GM21723 (cell line): ENCODE measurements at regions not wholly inside any gene's neighbourhood (a gene's known extent, or its start where the extent isn't known, plus 50 kb on each side); places are given as distances from the start of the nearest gene placed in this dataset.
A peak's percentile ranks its signal among the peaks of the same experiment; 100 is the strongest.

Experiments
- ATAC-seq: cut with Tn5 transposase; IDR thresholded peaks from one replicate; pipeline ENCODE4 v1.9.1; 2021; ENCODE audit warnings: mild to moderate bottlenecking, moderate library complexity; ENCODE audit not compliant: unreplicated experiment

DNA sequence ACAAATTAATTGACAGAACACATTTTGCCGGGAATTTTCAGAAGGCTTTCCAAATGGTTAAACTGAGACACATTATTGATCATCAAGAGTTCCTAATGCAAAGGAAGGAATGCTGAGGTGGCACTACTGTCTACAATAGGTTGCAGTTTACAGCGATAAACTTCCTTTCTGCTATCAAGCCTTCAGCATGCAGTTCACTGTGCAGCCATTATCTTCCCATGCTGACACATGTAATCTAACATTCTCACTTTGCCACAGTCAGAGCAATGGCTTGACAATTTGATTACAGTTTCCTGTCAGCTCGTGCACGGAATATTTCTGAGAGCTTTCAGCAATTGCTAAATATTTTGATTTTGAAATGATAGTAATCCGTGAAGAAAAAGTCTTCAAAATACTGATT lies 166.9 kb upstream of the PRMT6 start:
- no peak for ATAC-seq

DNA sequence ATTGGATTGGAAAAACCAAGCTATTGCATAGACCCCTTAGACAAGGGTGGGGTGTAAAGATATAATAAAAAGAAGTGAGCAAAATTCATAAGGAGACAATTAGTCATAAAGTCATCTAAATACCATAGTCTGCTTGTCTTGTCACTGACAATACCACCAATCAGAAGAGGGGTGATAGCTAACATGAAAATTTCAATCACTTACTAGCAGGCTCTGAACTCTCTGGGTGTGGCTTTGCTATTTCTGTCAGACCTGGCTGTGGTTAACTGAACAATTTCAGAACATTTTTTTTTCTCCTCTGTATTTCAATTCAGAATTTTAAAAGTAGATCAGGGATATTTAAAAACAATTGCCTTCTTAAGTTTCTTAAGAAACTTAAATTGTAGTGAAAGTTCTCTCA lies 158.5 kb upstream of the PRMT6 start:
- ATAC-seq: no peak

DNA sequence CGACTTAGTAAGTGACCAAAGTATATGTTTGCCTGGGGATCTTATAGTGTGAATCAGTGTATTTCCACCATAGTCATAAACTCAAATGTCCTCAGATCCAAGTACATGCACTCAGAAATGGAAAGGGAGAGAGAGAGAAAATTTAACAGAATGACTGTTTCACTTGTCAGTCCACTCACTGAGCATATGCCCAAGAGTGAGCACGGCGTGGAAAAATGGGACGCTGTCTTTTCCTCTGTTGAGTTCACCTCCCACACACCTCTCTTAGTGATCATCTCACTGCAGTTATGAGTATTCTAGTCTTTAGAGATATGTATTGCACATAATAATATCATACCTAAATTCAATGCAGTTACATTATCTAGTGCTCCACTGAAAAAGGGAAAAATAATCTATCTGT lies 156.8 kb upstream of the PRMT6 start:
- no peak for ATAC-seq

DNA sequence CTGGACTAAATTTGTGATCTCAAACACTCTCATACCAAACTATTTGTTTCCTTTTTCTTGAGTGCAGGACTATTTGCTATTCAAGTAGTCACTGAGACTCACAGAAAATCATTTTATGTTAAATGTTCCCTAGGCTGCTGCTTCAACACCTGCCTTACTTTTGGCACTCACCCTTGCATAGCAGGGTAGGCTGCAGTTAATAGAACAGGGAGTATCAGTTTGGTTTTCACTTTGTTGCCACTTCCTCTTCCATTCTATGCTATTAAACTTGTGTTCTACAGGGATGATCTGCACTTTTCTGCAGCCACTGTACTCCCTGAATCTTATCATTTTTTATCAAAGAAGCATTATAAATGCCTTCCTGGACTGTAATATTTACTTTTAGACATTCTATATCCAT lies 148.7 kb upstream of the PRMT6 start:
- peak; percentile 100 for ATAC-seq

DNA sequence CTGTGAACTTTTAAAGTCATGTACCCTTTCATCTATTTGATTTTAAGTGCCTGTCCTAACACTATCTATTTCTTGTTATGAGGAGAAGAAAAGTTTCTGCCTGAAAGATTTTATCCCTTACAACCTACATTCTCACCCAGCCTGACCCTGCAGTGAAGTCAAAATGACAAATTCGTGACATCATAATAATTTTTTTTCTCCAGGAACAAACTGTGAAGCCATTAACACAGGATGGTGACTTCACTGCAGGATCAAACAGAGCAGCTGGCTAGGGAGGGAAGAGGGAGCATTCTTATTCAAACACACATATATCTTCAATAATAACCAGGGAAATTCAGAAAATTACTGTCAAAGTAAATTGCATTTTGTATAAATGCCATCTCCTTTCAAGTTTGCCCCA lies 147.8 kb upstream of the PRMT6 start:
- no peak for ATAC-seq

DNA sequence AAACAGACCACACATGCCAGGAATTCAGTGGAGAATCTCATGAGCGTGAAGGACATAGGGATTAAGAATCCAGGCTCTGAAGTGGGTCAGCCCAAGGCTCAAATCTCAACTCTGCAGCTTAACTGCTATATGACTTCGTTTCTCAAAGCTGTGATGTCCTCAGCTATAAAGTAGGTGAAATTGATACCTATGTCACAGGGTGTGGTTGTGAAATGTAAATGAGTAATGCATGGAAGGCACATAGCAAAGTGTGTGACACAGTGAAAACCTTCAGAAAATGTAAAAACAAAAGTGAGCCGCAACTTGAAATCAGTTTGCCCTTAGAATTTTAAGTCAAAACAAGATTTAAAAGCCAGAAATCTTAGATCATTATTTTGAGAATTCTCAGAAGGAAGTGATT lies 145.7 kb upstream of the PRMT6 start:
- no peak for ATAC-seq

DNA sequence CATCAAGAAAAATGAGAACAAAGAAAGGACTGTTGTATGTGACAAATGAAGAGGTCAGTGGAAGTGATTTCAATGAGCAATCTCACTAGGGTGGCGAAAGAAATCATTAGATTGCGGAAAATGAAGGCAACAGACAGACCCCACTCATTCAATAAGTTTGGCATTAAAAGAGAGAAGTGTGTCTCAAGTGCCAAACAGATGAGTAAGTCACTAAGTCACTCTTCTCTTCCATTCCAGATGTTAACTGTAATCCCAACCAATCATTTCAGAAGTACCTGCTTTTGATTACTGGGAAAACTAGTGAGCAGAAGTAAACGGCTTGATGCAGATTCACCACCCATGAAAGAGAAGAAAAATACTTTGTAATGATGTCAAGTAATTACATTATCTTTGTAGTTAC lies 144.3 kb upstream of the PRMT6 start:
- ATAC-seq: no peak

DNA sequence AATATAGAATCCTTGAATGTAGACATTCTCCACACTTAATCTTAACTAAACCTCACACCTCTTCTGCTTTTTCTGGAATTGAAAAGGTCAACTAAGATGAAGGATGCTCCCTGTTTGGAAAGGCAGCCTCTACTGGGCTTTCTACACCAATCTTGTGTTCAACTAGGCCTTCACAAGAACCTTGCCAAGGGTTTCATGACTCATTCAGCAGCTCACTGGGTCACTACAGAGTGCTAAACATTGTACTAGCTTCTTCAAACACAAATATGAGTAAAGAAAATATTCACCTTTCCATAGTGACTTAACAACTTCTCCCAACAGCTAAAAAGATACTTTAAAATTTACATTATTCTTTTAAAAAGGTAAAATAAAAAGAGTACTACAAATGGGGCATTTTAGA lies 135.3 kb upstream of the PRMT6 start:
- ATAC-seq: no peak

DNA sequence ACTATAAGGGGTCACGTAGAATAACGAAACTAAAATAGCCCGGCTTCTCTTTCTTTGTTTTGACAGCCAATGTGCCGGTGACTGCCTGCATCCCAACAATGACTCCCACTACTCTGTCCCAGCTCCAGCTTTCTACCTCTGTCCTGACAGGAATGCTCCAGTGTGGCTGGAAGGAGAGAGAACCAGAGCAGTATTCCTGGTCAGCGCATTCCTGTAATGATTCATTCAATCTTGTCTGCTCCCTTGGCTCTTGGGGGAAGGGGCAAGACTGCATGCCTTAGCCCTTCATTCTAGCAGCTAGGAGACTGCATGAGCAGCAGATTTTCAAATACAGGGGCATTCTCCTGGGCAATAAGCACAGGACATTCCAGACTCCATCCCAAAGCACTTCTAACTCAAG lies 132.1 kb upstream of the PRMT6 start:
- ATAC-seq: no peak

DNA sequence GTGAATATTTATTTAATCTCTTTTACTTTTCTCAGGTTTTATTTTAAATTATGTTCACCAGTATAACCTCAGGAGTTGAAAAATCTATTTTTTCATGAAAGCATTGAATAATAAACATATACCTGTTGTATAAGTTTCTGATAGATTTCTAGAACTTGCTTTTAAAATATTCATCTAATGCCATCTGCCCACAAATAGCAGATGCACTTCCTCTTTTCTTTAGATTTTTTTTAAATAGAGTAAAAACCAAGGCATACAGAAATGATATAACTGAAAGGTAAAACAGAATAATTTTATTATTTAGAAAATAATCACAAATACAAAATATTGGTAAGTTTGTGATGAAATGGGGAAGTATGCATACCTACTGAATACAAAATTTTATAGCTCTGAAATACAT lies 130.7 kb upstream of the PRMT6 start:
- no peak for ATAC-seq

DNA sequence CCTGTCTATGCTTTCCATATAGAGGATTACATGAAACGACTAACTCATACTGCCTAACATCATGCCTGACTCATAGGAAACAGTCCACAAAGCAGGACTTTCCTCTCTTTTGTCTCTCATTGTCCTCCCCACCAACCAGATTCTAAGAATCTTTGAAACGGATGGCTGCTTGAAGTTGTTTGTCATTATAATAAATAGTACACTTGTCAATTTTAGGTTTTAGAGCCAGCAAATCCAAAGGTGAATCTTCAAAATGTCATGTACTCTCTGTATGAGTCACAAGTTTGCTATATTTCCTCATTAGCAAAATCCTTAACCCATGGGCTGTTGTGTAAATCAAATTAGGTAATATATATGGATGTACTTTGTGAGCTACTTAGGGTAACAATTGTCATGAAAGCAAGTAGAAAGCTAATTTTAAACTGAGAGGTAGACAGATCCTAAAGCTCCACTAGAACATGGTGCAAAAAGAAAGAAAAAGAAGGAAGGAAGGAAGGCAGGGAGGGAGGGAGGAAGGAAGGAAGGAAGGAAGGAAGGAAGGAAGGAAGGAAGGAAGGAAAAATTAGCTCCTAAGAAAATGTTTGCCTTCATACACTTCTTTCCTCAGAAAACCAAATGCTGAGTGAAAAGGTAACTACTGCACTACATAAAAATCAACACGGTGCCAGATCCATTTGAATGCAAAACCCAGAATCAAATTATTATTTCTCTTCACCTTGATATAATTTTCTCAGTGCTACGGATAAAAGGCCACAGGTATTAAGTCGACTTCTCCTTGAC lies 129.5 kb upstream of the PRMT6 start:
- no peak for ATAC-seq

DNA sequence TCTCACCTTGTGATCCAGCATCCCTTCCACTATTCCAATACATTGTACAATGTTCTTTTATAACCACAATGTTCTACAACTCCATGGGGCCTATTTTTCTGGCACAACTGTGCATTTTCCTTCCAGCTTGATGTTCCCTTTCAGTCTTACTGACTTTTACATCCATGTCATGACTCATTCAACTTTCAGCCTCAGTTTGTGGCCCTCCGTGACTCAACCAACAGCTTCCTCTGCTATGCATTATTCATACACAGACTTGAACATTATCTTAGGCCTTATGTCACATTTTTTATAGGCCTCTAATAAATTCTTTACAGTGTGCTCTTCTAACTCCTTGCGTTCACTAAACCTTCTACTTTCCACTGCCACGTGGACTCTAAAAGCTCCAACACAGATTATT lies 119.4 kb upstream of the PRMT6 start:
- no peak for ATAC-seq

DNA sequence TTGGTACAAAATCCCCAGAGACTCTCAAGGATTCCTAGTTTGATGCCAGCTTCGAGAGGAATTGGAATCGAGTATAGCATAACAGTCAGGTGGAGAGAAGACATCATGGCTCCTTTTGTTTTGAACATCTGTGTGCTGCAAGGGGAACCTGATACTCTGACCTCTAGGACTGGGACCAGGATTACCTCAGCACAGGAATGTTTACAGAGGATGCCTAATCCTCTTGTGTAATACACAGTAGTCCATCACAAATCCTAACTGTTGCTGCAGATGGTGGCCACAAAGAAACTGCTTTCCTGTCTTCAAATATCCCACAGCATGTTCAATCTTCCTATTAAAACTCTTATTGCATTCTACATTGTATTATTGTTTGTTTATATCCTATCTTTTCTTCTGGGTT lies 111.8 kb upstream of the PRMT6 start:
- ATAC-seq: no peak

DNA sequence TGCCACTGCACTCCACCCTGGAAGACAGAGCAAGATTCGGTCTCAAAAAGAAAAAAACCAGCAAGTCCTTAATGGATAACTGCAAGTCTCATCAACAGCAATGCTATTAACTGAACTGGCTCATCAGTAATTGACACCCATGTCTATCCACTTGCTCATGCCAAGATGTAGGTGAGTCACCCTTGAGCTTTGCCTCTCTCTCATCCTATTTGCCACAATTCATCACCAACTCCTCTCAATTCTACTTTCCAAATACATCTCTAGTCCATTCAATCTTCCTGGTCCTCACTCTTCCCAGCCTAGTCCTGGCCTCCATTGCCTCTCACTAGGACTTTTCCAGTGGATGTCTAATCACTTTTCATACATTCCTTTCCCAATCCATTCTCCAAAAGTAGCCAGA lies 103.7 kb upstream of the PRMT6 start:
- ATAC-seq: no peak

DNA sequence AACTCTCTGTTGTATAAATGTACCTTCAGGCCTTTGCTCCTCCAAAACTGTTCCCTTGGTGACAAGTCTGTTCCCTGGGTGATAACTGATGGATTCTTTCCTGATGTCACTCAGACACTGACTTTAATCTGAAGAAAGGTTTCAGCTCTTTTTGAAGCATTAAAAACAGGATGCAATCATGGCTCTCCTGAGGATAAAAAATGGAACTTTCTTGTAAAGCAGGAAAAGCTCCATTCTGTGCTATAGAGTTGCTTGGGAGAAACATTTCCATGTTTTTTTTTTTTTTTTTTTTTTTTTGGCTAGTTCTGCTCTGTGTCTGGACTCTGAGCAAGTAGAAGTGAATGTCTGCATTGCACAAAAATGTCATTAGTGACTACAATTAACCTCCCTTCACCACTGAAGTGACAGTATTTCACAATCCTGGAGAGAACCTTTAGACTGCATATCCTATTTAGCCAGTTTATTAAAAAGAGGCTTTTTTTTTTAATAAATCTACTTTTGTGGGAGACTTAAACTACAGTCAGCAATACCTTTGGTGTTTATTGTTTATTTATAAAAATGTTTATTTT lies 101.7 kb upstream of the PRMT6 start:
- no peak for ATAC-seq

DNA sequence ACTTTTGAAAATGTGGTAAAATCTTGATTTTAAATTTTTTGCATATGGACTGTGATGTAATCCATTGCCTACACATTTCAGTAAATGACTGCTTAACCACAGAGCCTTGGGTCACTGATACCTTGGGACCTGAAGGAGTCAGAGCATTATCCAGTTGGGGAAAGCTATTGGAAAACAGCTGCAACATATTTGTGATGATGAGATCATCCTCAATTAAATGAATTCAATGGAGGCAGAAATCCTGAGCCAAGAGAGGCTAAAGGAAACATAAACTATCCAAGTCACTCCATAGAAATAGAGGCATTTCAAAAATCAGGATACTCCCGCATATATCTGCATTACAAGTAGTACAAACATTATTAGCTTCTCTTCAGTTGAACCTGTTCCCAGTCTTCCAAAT lies 99.8 kb upstream of the PRMT6 start:
- ATAC-seq: no peak

DNA sequence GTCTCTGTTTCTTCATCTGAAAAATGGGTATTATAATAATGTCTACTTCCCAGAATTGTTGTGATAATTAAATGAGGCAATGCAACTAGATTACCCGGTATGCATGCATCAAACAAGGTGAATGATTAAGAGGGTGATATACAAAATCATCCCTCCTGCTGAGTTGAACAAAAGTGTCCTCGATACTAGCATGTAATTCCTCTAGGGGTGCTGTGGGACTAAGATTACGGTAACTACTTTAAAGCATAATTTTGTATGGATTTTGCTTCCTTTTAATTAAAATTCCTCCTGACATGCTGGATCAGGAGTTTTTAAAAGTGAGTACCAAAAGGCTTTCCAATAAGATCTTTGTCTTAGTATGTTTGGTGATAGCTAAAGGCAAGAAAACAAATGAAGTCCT lies 98.7 kb upstream of the PRMT6 start:
- ATAC-seq: no peak

DNA sequence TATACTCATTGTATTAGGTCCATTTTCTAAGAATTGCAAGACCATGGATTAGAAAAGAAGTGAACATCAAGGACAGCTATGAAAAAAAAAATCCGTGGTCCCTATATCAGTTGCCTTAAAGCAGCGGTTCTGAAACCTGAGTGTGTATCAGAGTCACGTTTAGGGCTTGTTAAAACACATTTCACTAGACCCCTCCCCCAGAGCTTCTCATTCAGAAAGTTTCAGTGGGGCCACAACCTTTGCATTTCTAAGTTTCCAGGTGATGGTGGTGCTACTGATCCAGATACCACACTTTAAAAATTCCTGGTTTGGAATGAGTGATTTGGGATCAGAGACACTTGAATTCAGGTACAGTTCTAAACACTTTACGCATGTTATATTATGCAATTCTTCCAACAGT lies 96.1 kb upstream of the PRMT6 start:
- ATAC-seq: peak; percentile 76

DNA sequence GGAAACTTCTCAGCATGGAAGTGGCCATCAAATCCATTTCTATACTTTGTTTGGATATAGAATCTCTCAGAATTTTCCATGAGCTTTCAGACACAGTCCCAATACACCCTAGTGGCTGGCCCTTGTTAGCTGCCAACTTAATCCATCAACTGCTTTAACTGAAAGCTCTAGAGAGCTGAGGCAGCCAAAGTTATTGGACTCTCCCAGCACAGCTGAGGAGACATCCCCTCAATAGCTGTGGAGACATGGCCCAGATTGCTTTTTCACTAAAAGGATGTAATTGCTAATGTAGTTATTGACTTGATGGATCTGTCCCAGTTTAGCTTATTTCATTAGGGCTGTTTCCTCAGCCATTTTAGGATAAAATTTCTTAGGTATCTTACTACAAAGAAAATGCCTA lies 94.8 kb upstream of the PRMT6 start:
- no peak for ATAC-seq

DNA sequence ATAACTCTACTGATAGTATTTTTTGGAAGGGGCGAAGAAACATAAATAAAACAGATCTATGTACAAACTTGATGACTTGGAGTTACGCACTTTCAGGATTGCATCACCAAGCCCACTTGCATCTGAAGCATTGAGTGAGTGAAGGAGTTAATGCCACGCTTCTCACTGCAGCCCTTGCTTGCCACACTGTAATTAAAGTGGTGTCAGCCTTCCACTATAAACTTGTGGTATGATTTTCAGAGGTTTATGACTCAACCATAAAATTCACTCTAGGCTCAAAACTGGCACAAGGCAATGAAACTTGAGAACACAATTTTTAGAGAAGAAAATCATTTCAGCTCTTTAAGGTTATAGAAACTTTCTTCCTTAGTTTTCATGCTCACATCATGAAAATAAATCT lies 93.9 kb upstream of the PRMT6 start:
- ATAC-seq: no peak

DNA sequence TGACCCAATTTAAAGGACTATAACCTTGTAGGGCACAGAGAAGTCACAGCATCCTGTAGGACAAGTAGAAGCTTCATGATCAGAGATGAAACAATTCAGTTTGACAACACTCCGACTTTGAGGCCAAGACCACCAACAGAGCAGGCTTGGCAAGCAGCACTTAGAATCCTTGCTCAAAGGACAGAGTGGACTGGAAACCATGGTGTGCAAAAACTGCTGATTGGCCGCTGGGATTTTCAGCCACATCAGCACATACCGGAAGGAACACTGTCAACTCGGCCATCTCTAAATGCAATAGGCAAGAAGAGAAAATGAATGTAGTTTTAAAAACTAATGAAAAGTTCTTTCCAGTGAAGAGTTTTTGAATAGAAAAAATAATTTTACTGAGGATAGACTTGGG lies 92.0 kb upstream of the PRMT6 start:
- ATAC-seq: no peak

DNA sequence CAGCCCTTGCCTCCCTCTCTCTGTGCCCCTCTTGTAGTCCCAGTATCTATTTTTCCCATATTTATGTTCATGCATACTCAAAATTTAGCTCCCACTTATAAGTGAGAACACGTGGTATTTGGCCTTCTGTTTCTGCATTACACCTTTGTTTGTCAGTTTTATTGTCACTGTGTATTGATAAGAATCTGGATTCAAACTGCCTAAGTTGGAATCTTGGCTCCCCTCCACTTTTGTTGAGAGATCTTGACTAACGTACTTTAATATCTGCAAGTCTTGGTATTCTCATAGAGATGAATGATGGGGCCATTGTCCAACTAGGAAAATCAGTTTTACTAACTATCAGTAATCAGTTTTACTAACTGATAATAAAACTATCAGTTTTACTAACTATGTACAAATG lies 87.8 kb upstream of the PRMT6 start:
- no peak for ATAC-seq

DNA sequence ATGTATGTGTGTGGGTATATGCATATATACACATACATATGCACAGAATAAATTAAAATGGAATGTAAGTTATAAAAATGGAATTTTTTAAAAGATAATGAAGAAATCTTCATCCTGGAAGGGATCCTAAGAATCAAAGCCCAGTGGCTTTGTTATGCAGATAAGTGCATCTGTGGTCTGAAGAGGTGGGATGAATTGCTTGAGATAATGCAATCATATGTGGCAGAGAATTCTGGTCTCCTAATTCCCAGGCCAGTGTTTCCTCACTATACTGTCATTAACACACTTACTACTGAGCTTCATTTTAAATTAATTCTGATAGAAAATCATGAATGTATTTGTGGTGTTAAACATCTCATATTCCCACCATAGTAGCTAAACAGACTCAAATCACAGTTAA lies 86.7 kb upstream of the PRMT6 start:
- ATAC-seq: no peak
